ENCODE measurements at regions not wholly inside any gene's neighbourhood (a gene's known extent, or its start where the extent isn't known, plus 50 kb on each side); places are given as distances from the start of the nearest gene placed in this dataset.

DNA sequence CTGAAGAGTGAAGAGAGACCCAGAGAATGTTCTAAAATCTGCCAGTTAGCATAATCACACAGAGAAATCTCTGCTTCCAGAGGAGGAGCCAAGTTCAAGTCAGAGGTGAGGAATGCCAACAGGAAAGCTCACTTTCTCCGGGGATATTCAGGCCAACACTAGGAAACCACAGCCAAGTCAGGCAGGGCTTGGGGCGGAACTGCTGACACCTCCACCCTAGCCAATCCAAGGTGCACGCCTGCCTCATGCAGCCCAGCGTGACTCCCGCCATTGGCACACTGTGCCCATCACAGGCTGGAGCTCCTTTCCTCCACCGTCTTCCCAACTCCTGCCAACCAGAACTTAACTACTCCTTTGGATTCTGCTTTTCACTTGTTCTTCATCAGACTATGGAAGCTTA lies 374.3 kb upstream of the CCDC196 start:
- TF ChIP-seq FOXK2 (IDR thresholded peaks at IDR 0.05), result no peak
- TF ChIP-seq, protein P1, sequence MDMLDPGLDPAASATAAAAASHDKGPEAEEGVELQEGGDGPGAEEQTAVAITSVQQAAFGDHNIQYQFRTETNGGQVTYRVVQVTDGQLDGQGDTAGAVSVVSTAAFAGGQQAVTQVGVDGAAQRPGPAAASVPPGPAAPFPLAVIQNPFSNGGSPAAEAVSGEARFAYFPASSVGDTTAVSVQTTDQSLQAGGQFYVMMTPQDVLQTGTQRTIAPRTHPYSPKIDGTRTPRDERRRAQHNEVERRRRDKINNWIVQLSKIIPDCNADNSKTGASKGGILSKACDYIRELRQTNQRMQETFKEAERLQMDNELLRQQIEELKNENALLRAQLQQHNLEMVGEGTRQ (IDR thresholded peaks at IDR 0.05; ENCODE audit: borderline replicate concordance, low read depth, low read length), result no peak
- TF ChIP-seq, protein P2, sequence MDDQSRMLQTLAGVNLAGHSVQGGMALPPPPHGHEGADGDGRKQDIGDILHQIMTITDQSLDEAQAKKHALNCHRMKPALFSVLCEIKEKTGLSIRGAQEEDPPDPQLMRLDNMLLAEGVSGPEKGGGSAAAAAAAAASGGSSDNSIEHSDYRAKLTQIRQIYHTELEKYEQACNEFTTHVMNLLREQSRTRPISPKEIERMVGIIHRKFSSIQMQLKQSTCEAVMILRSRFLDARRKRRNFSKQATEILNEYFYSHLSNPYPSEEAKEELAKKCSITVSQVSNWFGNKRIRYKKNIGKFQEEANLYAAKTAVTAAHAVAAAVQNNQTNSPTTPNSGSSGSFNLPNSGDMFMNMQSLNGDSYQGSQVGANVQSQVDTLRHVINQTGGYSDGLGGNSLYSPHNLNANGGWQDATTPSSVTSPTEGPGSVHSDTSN (IDR thresholded peaks at IDR 0.05; ENCODE audit: insufficient replicate concordance, low read depth, low read length), result no peak
- TF ChIP-seq, protein P3, sequence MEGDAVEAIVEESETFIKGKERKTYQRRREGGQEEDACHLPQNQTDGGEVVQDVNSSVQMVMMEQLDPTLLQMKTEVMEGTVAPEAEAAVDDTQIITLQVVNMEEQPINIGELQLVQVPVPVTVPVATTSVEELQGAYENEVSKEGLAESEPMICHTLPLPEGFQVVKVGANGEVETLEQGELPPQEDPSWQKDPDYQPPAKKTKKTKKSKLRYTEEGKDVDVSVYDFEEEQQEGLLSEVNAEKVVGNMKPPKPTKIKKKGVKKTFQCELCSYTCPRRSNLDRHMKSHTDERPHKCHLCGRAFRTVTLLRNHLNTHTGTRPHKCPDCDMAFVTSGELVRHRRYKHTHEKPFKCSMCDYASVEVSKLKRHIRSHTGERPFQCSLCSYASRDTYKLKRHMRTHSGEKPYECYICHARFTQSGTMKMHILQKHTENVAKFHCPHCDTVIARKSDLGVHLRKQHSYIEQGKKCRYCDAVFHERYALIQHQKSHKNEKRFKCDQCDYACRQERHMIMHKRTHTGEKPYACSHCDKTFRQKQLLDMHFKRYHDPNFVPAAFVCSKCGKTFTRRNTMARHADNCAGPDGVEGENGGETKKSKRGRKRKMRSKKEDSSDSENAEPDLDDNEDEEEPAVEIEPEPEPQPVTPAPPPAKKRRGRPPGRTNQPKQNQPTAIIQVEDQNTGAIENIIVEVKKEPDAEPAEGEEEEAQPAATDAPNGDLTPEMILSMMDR (IDR thresholded peaks at IDR 0.05 in 2 of 3, conservative IDR thresholded peaks at IDR 0.05 in 1 of 3; ENCODE audit: control insufficient read depth in 2 of 3, extremely low read depth in 1 of 3, insufficient read depth in 1 of 3, low read depth in 3 of 3, low read length in 3 of 3), result no peak
- TF ChIP-seq, protein P4, sequence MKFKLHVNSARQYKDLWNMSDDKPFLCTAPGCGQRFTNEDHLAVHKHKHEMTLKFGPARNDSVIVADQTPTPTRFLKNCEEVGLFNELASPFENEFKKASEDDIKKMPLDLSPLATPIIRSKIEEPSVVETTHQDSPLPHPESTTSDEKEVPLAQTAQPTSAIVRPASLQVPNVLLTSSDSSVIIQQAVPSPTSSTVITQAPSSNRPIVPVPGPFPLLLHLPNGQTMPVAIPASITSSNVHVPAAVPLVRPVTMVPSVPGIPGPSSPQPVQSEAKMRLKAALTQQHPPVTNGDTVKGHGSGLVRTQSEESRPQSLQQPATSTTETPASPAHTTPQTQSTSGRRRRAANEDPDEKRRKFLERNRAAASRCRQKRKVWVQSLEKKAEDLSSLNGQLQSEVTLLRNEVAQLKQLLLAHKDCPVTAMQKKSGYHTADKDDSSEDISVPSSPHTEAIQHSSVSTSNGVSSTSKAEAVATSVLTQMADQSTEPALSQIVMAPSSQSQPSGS (IDR thresholded peaks at IDR 0.05; ENCODE audit: low read length), result no peak

Data from GM12878 (cell line).